ENCODE measurements at regions not wholly inside any gene's neighbourhood (a gene's known extent, or its start where the extent isn't known, plus 50 kb on each side); places are given as distances from the start of the nearest gene placed in this dataset.

- TF ChIP-seq, protein P1, sequence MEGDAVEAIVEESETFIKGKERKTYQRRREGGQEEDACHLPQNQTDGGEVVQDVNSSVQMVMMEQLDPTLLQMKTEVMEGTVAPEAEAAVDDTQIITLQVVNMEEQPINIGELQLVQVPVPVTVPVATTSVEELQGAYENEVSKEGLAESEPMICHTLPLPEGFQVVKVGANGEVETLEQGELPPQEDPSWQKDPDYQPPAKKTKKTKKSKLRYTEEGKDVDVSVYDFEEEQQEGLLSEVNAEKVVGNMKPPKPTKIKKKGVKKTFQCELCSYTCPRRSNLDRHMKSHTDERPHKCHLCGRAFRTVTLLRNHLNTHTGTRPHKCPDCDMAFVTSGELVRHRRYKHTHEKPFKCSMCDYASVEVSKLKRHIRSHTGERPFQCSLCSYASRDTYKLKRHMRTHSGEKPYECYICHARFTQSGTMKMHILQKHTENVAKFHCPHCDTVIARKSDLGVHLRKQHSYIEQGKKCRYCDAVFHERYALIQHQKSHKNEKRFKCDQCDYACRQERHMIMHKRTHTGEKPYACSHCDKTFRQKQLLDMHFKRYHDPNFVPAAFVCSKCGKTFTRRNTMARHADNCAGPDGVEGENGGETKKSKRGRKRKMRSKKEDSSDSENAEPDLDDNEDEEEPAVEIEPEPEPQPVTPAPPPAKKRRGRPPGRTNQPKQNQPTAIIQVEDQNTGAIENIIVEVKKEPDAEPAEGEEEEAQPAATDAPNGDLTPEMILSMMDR (IDR thresholded peaks at IDR 0.05 in 4 of 5, conservative IDR thresholded peaks at IDR 0.05 in 1 of 5) = no peak
- no peak for TF ChIP-seq POLR2A (IDR thresholded peaks at IDR 0.05)
Observed at GRCh38 chr16:5850632-5851392, 753.2 kb upstream of the EEF2KMT start.
